GM12878 (cell line): ENCODE measurements at regions not wholly inside any gene's neighbourhood (a gene's known extent, or its start where the extent isn't known, plus 50 kb on each side); places are given as distances from the start of the nearest gene placed in this dataset.

Experiments used
- ATAC-seq: fragments of 200-7000 bp; cut with Tn5 transposase; 3 replicates; pipeline ENCODE4 v1.9.1; 2020; ENCODE audit warnings: mild to moderate bottlenecking, moderate library complexity
- BruUV-seq: library from RNA; stranded (reverse); fragments of 400-500 nt; replicated peaks from 2 replicates; lab custom pipeline; 2021; lab: Mats Ljungman, UMichigan
- CTCF ChIA-PET: fragments of 300-600 bp; sonication (Branson Sonifier 250); formaldehyde crosslinking; extraction: SDS; loops from one replicate; lab custom pipeline; 2021; ENCODE audit warnings: inconsistent platforms; lab: Yijun Ruan, JAX
- POLR2A ChIA-PET: fragments of 350-600 bp; formaldehyde crosslinking; extraction: SDS; loops from one replicate; lab custom pipeline; 2021; ENCODE audit warnings: inconsistent platforms; lab: Charles Lee
- RAD21 ChIA-PET: fragments of 300-600 bp; sonication (Branson Sonifier 250); formaldehyde crosslinking; loops from one replicate; lab custom pipeline; 2023; ENCODE audit warnings: antibody characterized with exemption; ENCODE audit not compliant: unreplicated experiment; lab: Charles Lee
- SMC1A ChIA-PET: fragments of 300-600 bp; sonication (Branson Sonifier 250); formaldehyde crosslinking; loops from one replicate; lab custom pipeline; 2023; ENCODE audit not compliant: unreplicated experiment, uncharacterized antibody; lab: Charles Lee
- DNase-seq: peaks from one replicate; pipeline ENCODE4 v3.0.0-alpha.2; 2011; ENCODE audit warnings: low read depth, low spot score
- FAIRE-seq: peaks from 3 replicates; lab custom pipeline; 2011; peaks lifted over from hg19 to GRCh38; lab: Jason Lieb, UNC
- H2AFZ ChIP-seq: 2 replicates; pipeline ENCODE4 v1.6.0; 2011; ENCODE audit warnings: low read depth, low read length, control low read depth; ENCODE audit not compliant: control insufficient read depth
- H3K27ac ChIP-seq: 2 replicates; pipeline ENCODE4 v1.5.1; 2011; ENCODE audit warnings: control low read depth; ENCODE audit not compliant: control insufficient read depth, insufficient read depth
- H3K27me3 ChIP-seq, 2 experiments: replicated peaks in 1 of 2; 2 replicates each; pipeline versions ENCODE4 v1.6.0 to v1.6.1; 2011; ENCODE audit warnings: low read length in 1 of 2; ENCODE audit not compliant: control insufficient read depth in 2 of 2, insufficient read depth in 2 of 2
- H3K36me3 ChIP-seq, 2 experiments: 2 replicates each; pipeline ENCODE4 v1.5.1; 2011; ENCODE audit warnings: low read length in 1 of 2; ENCODE audit not compliant: control insufficient read depth in 2 of 2, insufficient read depth in 2 of 2
- H3K4me1 ChIP-seq: 2 replicates; pipeline ENCODE4 v1.6.1; 2011; ENCODE audit warnings: mild to moderate bottlenecking, low read length, moderate library complexity, mixed read lengths; ENCODE audit not compliant: control insufficient read depth, insufficient read depth
- H3K4me2 ChIP-seq: 2 replicates; pipeline ENCODE4 v1.6.0; 2011; ENCODE audit warnings: control low read depth; ENCODE audit not compliant: control insufficient read depth, insufficient read depth
- H3K4me3 ChIP-seq: fragments of 200-600 bp; sonication (generic); 2 replicates; pipeline ENCODE4 v1.5.1; 2016
- H3K79me2 ChIP-seq: 2 replicates; pipeline ENCODE4 v1.6.0; 2011; ENCODE audit warnings: low read length; ENCODE audit not compliant: control insufficient read depth, insufficient read depth
- H3K9ac ChIP-seq: 2 replicates; pipeline ENCODE4 v1.8.0; 2011; ENCODE audit warnings: low read length, control low read depth, mixed read lengths; ENCODE audit not compliant: control insufficient read depth, insufficient read depth
- H3K9me3 ChIP-seq: replicated peaks from 3 replicates; pipeline ENCODE4 v1.5.1; 2011; ENCODE audit warnings: mild to moderate bottlenecking, low read length; ENCODE audit not compliant: control insufficient read depth, insufficient read depth
- H4K20me1 ChIP-seq: 2 replicates; pipeline ENCODE4 v1.6.0; 2011; ENCODE audit not compliant: control insufficient read depth, insufficient read depth
- CBX5 ChIP-seq: sonication (generic); IDR thresholded peaks from 2 replicates; pipeline ENCODE4 v1.6.1; 2016; ENCODE audit warnings: low read depth, moderate library complexity, mild to moderate bottlenecking, inconsistent platforms
- CREM ChIP-seq: IDR thresholded peaks from 2 replicates; pipeline ENCODE4 v1.6.1; 2014; ENCODE audit warnings: antibody characterized with exemption, low read depth
- E4F1 ChIP-seq: fragments of 450-650 bp; IDR thresholded peaks from 2 replicates; pipeline ENCODE4 v1.6.1; 2018; ENCODE audit warnings: borderline replicate concordance, mild to moderate bottlenecking; ENCODE audit not compliant: partially characterized antibody
- EP300 ChIP-seq, 2 experiments: fragments of 150-350 bp in 1 of 2; IDR thresholded peaks; 2 replicates each; pipeline ENCODE4 v1.6.1; 2011 to 2012; ENCODE audit warnings: low read depth in 2 of 2, low read length in 2 of 2, borderline replicate concordance in 1 of 2, improper control_type of control experiment in 1 of 2, inconsistent platforms in 1 of 2; ENCODE audit not compliant: control insufficient read depth in 1 of 2
- ESRRA ChIP-seq: IDR thresholded peaks from 2 replicates; pipeline ENCODE4 v1.6.1; 2012; ENCODE audit warnings: mild to moderate bottlenecking, low read length, improper control_type of control experiment
- GATAD2B ChIP-seq: fragments of 450-650 bp; conservative IDR thresholded peaks from 2 replicates; pipeline ENCODE4 v1.6.1; 2017; ENCODE audit warnings: low read depth, mild to moderate bottlenecking, moderate library complexity
- JUND ChIP-seq: IDR thresholded peaks from 2 replicates; pipeline ENCODE4 v1.6.1; 2012; ENCODE audit warnings: low read depth, mild to moderate bottlenecking, low read length, improper control_type of control experiment, moderate library complexity
- KAT2A ChIP-seq: conservative IDR thresholded peaks from 2 replicates; pipeline ENCODE4 v1.6.1; 2011; ENCODE audit warnings: low read depth, low read length; ENCODE audit not compliant: control insufficient read depth
- SP1 ChIP-seq: IDR thresholded peaks from one replicate; pipeline ENCODE4 v1.6.1; 2011; ENCODE audit warnings: low read depth, low read length
- SREBF1 ChIP-seq: IDR thresholded peaks from 2 replicates; pipeline ENCODE4 v1.6.1; 2012; ENCODE audit warnings: mild to moderate bottlenecking, low read length
- ZBTB40 ChIP-seq: fragments of 450-650 bp; IDR thresholded peaks from 2 replicates; pipeline ENCODE4 v1.6.1; 2016; ENCODE audit warnings: mild to moderate bottlenecking, moderate library complexity, borderline replicate concordance
- WGBS: methylation state at CpG from one replicate; pipeline ENCODE4 v1.1.6; 2016; ENCODE audit warnings: low lambda C conversion rate; ENCODE audit not compliant: insufficient replicate concordance, insufficient coverage; ENCODE audit errors: missing lambda C conversion rate; 5-methylcytosine and 5-hydroxymethylcytosine counted together
- in situ Hi-C: fragments of 300-500 bp; cut with MboI; formaldehyde crosslinking; loops from 9 replicates; pipeline ENCODE4 v1.14.3; 2018; ENCODE audit warnings: mixed read lengths
- intact Hi-C: fragments of 100-400 bp; cut with micrococcal nuclease; formaldehyde crosslinking; loops from one replicate; pipeline ENCODE4 v1.14.2; 2022; ENCODE audit not compliant: unreplicated experiment

- TF ChIP-seq E4F1, result no peak
Observed at GRCh38 chr14:101475456-101476257, 85.6 kb upstream of the DIO3 start (continued).

GRCh38 chr14:101476258-101476915, 84.9 kb upstream of the DIO3 start:
- RAD21 ChIA-PET, result no interaction called here
- DNase-seq, result no peak
- no peaks in the 10 kb centered on the region for H3K4me1 ChIP-seq
- SMC1A ChIA-PET, result no interaction called here
- POLR2A ChIA-PET, result no interaction called here
- no peak overlapping the region for H3K4me3 ChIP-seq
- intact Hi-C loops (no loop called here), in situ Hi-C loops (no loop called here)
- no peaks in the 10 kb centered on the region for H3K79me2 ChIP-seq
- no peaks in the 10 kb centered on the region for H3K27me3 ChIP-seq
- BruUV-seq, result no TSS peak
- H3K4me2 ChIP-seq, result no peak overlapping the region
- no peak overlapping the region for H2AFZ ChIP-seq
- WGBS, result 15% methylated on average over 7 of the region's 9 CpGs
- H4K20me1 ChIP-seq, result no peaks in the 10 kb centered on the region
- no peaks in the 10 kb centered on the region for H3K9me3 ChIP-seq
- H3K36me3 ChIP-seq, result no peaks in the 10 kb centered on the region
- TF ChIP-seq GATAD2B (no peak), SP1 (no peak), JUND (no peak), KAT2A (no peak), EP300 (IDR thresholded peaks at IDR 0.05; ENCODE audit: borderline replicate concordance in 1 of 2, control insufficient read depth in 1 of 2, low read depth in 2 of 2, low read length in 2 of 2) (no peak), CBX5 (no peak), ZBTB40 (no peak), ESRRA (no peak), SREBF1 (no peak), CREM (no peak)
- ATAC-seq, result no peak
- no peak for FAIRE-seq
- no peak overlapping the region for H3K9ac ChIP-seq
- no peak overlapping the region for H3K27ac ChIP-seq
- CTCF ChIA-PET, result no interaction called here
